GM12873 (cell line): ENCODE measurements at regions not wholly inside any gene's neighbourhood (a gene's known extent, or its start where the extent isn't known, plus 50 kb on each side); places are given as distances from the start of the nearest gene placed in this dataset.

Experiments
- CTCF ChIP-seq: IDR thresholded peaks from 2 replicates; pipeline ENCODE4 v1.5.1; 2012; ENCODE audit warnings: low read depth, mild to moderate bottlenecking, moderate library complexity, low read length, control low read depth; ENCODE audit not compliant: insufficient read depth; ENCODE audit errors: missing control alignments

GRCh38 chr20:50317116-50317515 is 126.5 kb downstream of the CEBPB start:
- TF ChIP-seq CTCF: no peak

- TF ChIP-seq CTCF: no peak
Measured at GRCh38 chr20:50317609-50318008, 127.0 kb downstream of the CEBPB start.

- no peak for TF ChIP-seq CTCF
Measured at GRCh38 chr20:50318710-50319109, 128.1 kb downstream of the CEBPB start.

- no peak for TF ChIP-seq CTCF
Measured at GRCh38 chr20:50320005-50320900, 129.6 kb downstream of the CEBPB start.

GRCh38 chr20:50320901-50321796 is 130.5 kb downstream of the CEBPB start:
- TF ChIP-seq CTCF: no peak

GRCh38 chr20:50321797-50322480 is 131.3 kb downstream of the CEBPB start:
- TF ChIP-seq CTCF: no peak
